HEK293 (cell line): ENCODE measurements at regions not wholly inside any gene's neighbourhood (a gene's known extent, or its start where the extent isn't known, plus 50 kb on each side); places are given as distances from the start of the nearest gene placed in this dataset.

Source experiments
- BCL11A ChIP-seq: fragments of 450-650 bp; formaldehyde crosslinking; IDR thresholded peaks from 2 replicates; pipeline ENCODE4 v1.5.1; 2016; ENCODE audit warnings: low read depth, missing biosample characterization, missing genetic modification characterization
- BCL6B ChIP-seq: fragments of 450-650 bp; formaldehyde crosslinking; IDR thresholded peaks from 2 replicates; pipeline ENCODE4 v1.5.1; 2017; ENCODE audit warnings: missing biosample characterization, missing genetic modification characterization
- EGR2 ChIP-seq: fragments of 450-650 bp; formaldehyde crosslinking; IDR thresholded peaks from 2 replicates; pipeline ENCODE4 v1.5.1; 2016; ENCODE audit warnings: low read depth, missing biosample characterization, missing genetic modification characterization
- ZNF274 ChIP-seq, 2 experiments: fragments of 200-500 bp in 1 of 2; fragments of 450-650 bp in 1 of 2; sonication (Bioruptor generic) in 1 of 2; formaldehyde crosslinking in 1 of 2; IDR thresholded peaks; 2 replicates each; pipeline versions ENCODE4 v1.5.1 to v1.6.1; 2014 to 2016; ENCODE audit warnings: borderline replicate concordance in 1 of 2, inconsistent platforms in 1 of 2, low read length in 1 of 2, missing biosample characterization in 1 of 2, missing genetic modification characterization in 1 of 2
- ZNF514 ChIP-seq: fragments of 450-650 bp; formaldehyde crosslinking; IDR thresholded peaks from 2 replicates; pipeline ENCODE4 v1.5.1; 2016; ENCODE audit warnings: missing biosample characterization, missing genetic modification characterization
- ZNF561 ChIP-seq: fragments of 450-650 bp; IDR thresholded peaks from 2 replicates; pipeline ENCODE4 v1.5.1; 2018; ENCODE audit warnings: missing biosample characterization, missing genetic modification characterization, borderline replicate concordance
- ZNF621 ChIP-seq: fragments of 450-650 bp; formaldehyde crosslinking; IDR thresholded peaks from 2 replicates; pipeline ENCODE4 v1.5.1; 2017; ENCODE audit warnings: missing biosample characterization, missing genetic modification characterization
- ZNF704 ChIP-seq: fragments of 450-650 bp; formaldehyde crosslinking; IDR thresholded peaks from 2 replicates; pipeline ENCODE4 v1.5.1; 2016; ENCODE audit warnings: missing biosample characterization, missing genetic modification characterization
- TF ChIP-seq, protein P1 (sequence below): fragments of 450-650 bp; formaldehyde crosslinking; IDR thresholded peaks from 2 replicates; pipeline ENCODE4 v1.5.1; 2016; ENCODE audit warnings: missing biosample characterization, missing genetic modification characterization

GRCh38 chr3:177341736-177342419 lies 144.6 kb upstream of the TBL1XR1 start:
- TF ChIP-seq, protein P1, sequence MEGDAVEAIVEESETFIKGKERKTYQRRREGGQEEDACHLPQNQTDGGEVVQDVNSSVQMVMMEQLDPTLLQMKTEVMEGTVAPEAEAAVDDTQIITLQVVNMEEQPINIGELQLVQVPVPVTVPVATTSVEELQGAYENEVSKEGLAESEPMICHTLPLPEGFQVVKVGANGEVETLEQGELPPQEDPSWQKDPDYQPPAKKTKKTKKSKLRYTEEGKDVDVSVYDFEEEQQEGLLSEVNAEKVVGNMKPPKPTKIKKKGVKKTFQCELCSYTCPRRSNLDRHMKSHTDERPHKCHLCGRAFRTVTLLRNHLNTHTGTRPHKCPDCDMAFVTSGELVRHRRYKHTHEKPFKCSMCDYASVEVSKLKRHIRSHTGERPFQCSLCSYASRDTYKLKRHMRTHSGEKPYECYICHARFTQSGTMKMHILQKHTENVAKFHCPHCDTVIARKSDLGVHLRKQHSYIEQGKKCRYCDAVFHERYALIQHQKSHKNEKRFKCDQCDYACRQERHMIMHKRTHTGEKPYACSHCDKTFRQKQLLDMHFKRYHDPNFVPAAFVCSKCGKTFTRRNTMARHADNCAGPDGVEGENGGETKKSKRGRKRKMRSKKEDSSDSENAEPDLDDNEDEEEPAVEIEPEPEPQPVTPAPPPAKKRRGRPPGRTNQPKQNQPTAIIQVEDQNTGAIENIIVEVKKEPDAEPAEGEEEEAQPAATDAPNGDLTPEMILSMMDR, result no peak
- no peak for TF ChIP-seq BCL6B (tag by site-specific recombination)
- TF ChIP-seq ZNF621 (tag by site-specific recombination), result no peak
- no peak for TF ChIP-seq ZNF274 (IDR thresholded peaks at IDR 0.05; ENCODE audit: low read length)
- no peak for TF ChIP-seq ZNF274 (tag by site-specific recombination; IDR thresholded peaks at IDR 0.05; ENCODE audit: borderline replicate concordance)
- no peak for TF ChIP-seq ZNF704
- TF ChIP-seq ZNF561 (tag by site-specific recombination), result no peak
- TF ChIP-seq EGR2, result no peak
- TF ChIP-seq BCL11A (tag by site-specific recombination), result no peak
- TF ChIP-seq ZNF514, result no peak
